H1 (cell line): ENCODE measurements at regions not wholly inside any gene's neighbourhood (a gene's known extent, or its start where the extent isn't known, plus 50 kb on each side); places are given as distances from the start of the nearest gene placed in this dataset.

Source experiments
- CTCF ChIA-PET: fragments of 300-600 bp; sonication (Branson Sonifier 250); formaldehyde crosslinking; loops from one replicate; lab custom pipeline; 2021; ENCODE audit not compliant: partially characterized antibody; lab: Charles Lee
- POLR2A ChIA-PET: fragments of 300-600 bp; sonication (Branson Sonifier 250); formaldehyde crosslinking; loops from one replicate; lab custom pipeline; 2021; ENCODE audit warnings: inconsistent platforms; ENCODE audit not compliant: partially characterized antibody; lab: Charles Lee
- DNase-seq, 2 experiments: peaks; one replicate each; pipeline versions ENCODE4 v3.0.0 to v3.0.0-alpha.2; 2010 to 2022; ENCODE audit warnings: low spot score in 2 of 2, low read depth in 1 of 2, mixed read lengths in 1 of 2
- FAIRE-seq: peaks from 2 replicates; lab custom pipeline; 2011; peaks lifted over from hg19 to GRCh38; lab: Jason Lieb, UNC
- H2AFZ ChIP-seq: 2 replicates; pipeline ENCODE4 v1.8.1; 2012; ENCODE audit warnings: low read length, inconsistent platforms
- H2AK5ac ChIP-seq: 2 replicates; pipeline ENCODE4 v1.6.1; 2013; ENCODE audit warnings: low read depth, low read length
- H2BK120ac ChIP-seq: replicated peaks from 2 replicates; pipeline ENCODE3; 2013; ENCODE audit warnings: low read depth, low read length, inconsistent platforms
- H2BK12ac ChIP-seq: 2 replicates; pipeline ENCODE4 v1.6.1; 2013; ENCODE audit warnings: low read depth, low read length
- H2BK15ac ChIP-seq: 2 replicates; pipeline ENCODE4 v1.6.1; 2013; ENCODE audit warnings: low read length
- H2BK20ac ChIP-seq: 2 replicates; pipeline ENCODE4 v1.6.1; 2013; ENCODE audit warnings: low read length
- H2BK5ac ChIP-seq: 2 replicates; pipeline ENCODE4 v1.6.1; 2013; ENCODE audit warnings: low read depth, low read length
- H3K14ac ChIP-seq: 2 replicates; pipeline ENCODE4 v1.6.1; 2013; ENCODE audit warnings: inconsistent platforms; ENCODE audit not compliant: insufficient read length
- H3K18ac ChIP-seq: 2 replicates; pipeline ENCODE4 v1.6.1; 2013; ENCODE audit warnings: low read length; ENCODE audit errors: extremely low read depth
- H3K23ac ChIP-seq: 2 replicates; pipeline ENCODE4 v1.6.1; 2013; ENCODE audit warnings: inconsistent platforms; ENCODE audit not compliant: insufficient read length
- H3K23me2 ChIP-seq: 2 replicates; pipeline ENCODE4 v1.6.1; 2013; ENCODE audit warnings: low read depth, low read length
- H3K27ac ChIP-seq: 2 replicates; pipeline ENCODE4 v1.6.1; 2011; ENCODE audit warnings: low read depth, low read length, inconsistent platforms
- H3K27me3 ChIP-seq, 4 experiments: replicated peaks in 1 of 4; 1 replicate in 1 of 4; 2 replicates in 3 of 4; pipeline versions ENCODE4 v1.6.1 to v1.8.1; 2011 to 2013; ENCODE audit warnings: low read length in 3 of 4, mild to moderate bottlenecking in 3 of 4, inconsistent platforms in 2 of 4, mixed read lengths in 2 of 4, moderate library complexity in 1 of 4; ENCODE audit not compliant: control insufficient read depth in 3 of 4, insufficient read depth in 3 of 4; ENCODE audit errors: extremely low read depth in 1 of 4
- H3K36me3 ChIP-seq, 4 experiments: 2 replicates each; pipeline versions ENCODE4 v1.6.1 to v1.8.1; 2011 to 2013; ENCODE audit warnings: mild to moderate bottlenecking in 4 of 4, low read length in 3 of 4, moderate library complexity in 2 of 4, control low read depth in 1 of 4, inconsistent platforms in 1 of 4; ENCODE audit not compliant: insufficient read depth in 4 of 4, control insufficient read depth in 2 of 4
- H3K4ac ChIP-seq: replicated peaks from 2 replicates; pipeline ENCODE3; 2013; ENCODE audit warnings: low read length, low read depth, mixed read lengths, inconsistent platforms; ENCODE audit not compliant: insufficient read length
- H3K4me1 ChIP-seq, 4 experiments: replicated peaks in 1 of 4; 1 replicate in 1 of 4; 2 replicates in 3 of 4; pipeline versions ENCODE4 v1.6.1 to v1.8.1; 2011 to 2013; ENCODE audit warnings: low read length in 3 of 4, inconsistent platforms in 2 of 4, mixed read lengths in 1 of 4; ENCODE audit not compliant: insufficient read depth in 4 of 4, control insufficient read depth in 3 of 4
- H3K4me2 ChIP-seq, 2 experiments: 2 replicates each; pipeline versions ENCODE4 v1.6.1 to v1.8.1; 2011 to 2013; ENCODE audit warnings: low read depth in 2 of 2, low read length in 2 of 2, control low read depth in 1 of 2, inconsistent platforms in 1 of 2, mild to moderate bottlenecking in 1 of 2; ENCODE audit not compliant: insufficient read depth in 1 of 2
- H3K4me3 ChIP-seq, 4 experiments: fragments of 200-600, 300-600 bp in 1 of 4; sonication (generic), shearing (Covaris generic), sonication (Bioruptor Twin) in 1 of 4; 2 replicates each; pipeline versions ENCODE4 v1.5.1 to v1.8.1; 2011 to 2016; ENCODE audit warnings: low read length in 4 of 4, low read depth in 3 of 4, control low read depth in 2 of 4, inconsistent platforms in 2 of 4, mild to moderate bottlenecking in 2 of 4, mixed read lengths in 1 of 4, moderate library complexity in 1 of 4; ENCODE audit not compliant: insufficient read depth in 2 of 4; ENCODE audit errors: extremely low read depth in 1 of 4
- H3K56ac ChIP-seq: replicated peaks from 2 replicates; pipeline ENCODE3; 2013; ENCODE audit warnings: low read depth, mild to moderate bottlenecking, mixed read lengths, low read length, inconsistent platforms; ENCODE audit not compliant: insufficient read length
- H3K79me1 ChIP-seq: 2 replicates; pipeline ENCODE4 v1.6.1; 2013; ENCODE audit warnings: low read depth, low read length, control low read depth
- H3K79me2 ChIP-seq, 2 experiments: 2 replicates each; pipeline versions ENCODE4 v1.6.1 to v1.8.1; 2012 to 2013; ENCODE audit warnings: low read length in 2 of 2, mild to moderate bottlenecking in 2 of 2, inconsistent platforms in 1 of 2; ENCODE audit not compliant: insufficient read depth in 2 of 2, control insufficient read depth in 1 of 2
- H3K9ac ChIP-seq, 4 experiments: replicated peaks in 1 of 4; 1 replicate in 1 of 4; 2 replicates in 3 of 4; pipeline versions ENCODE4 v1.6.1 to v1.8.1; 2011 to 2013; ENCODE audit warnings: low read depth in 3 of 4, low read length in 3 of 4, control low read depth in 2 of 4, mild to moderate bottlenecking in 2 of 4, moderate library complexity in 2 of 4, inconsistent platforms in 1 of 4; ENCODE audit errors: extremely low read depth in 1 of 4
- H3K9me3 ChIP-seq, 2 experiments: 2 replicates each; pipeline versions ENCODE4 v1.6.1 to v1.8.1; 2012 to 2013; ENCODE audit warnings: mild to moderate bottlenecking in 2 of 2, moderate library complexity in 2 of 2, control low read depth in 1 of 2, inconsistent platforms in 1 of 2, low read depth in 1 of 2, low read length in 1 of 2, mixed read lengths in 1 of 2; ENCODE audit not compliant: insufficient read depth in 2 of 2
- H4K20me1 ChIP-seq, 2 experiments: replicated peaks in 1 of 2; 2 replicates each; pipeline versions ENCODE3 to v1.8.1; 2011 to 2013; ENCODE audit warnings: inconsistent platforms in 2 of 2, low read length in 2 of 2, mild to moderate bottlenecking in 1 of 2; ENCODE audit not compliant: insufficient read depth in 2 of 2, control insufficient read depth in 1 of 2
- H4K5ac ChIP-seq: 2 replicates; pipeline ENCODE4 v1.6.1; 2013; ENCODE audit warnings: low read length, low read depth, mixed read lengths, inconsistent platforms; ENCODE audit not compliant: insufficient read length
- H4K8ac ChIP-seq: 2 replicates; pipeline ENCODE4 v1.8.0; 2013; ENCODE audit warnings: mild to moderate bottlenecking, moderate library complexity, low read length, inconsistent platforms; ENCODE audit not compliant: insufficient read depth; ENCODE audit errors: extremely low read depth
- H4K91ac ChIP-seq: replicated peaks from 2 replicates; pipeline ENCODE3; 2013; ENCODE audit warnings: low read length, mixed read lengths, inconsistent platforms; ENCODE audit not compliant: insufficient read length
- CREB1 ChIP-seq: IDR thresholded peaks from 2 replicates; pipeline ENCODE4 v1.6.1; 2012; ENCODE audit warnings: inconsistent platforms
- SIX5 ChIP-seq: IDR thresholded peaks from 2 replicates; pipeline ENCODE4 v1.6.1; 2011; ENCODE audit warnings: mild to moderate bottlenecking, low read depth, low read length
- TEAD4 ChIP-seq: IDR thresholded peaks from 2 replicates; pipeline ENCODE4 v1.6.1; 2012; ENCODE audit warnings: low read depth, low read length, inconsistent platforms, mixed read lengths
- WGBS, 2 experiments: shearing (Covaris generic) in 1 of 2; methylation state at CpG; one replicate each; pipeline versions ENCODE4 v1.1.6 to v1.1.7; 2013 to 2015; ENCODE audit warnings: low lambda C conversion rate in 2 of 2, mixed read lengths in 2 of 2, inconsistent platforms in 1 of 2, low coverage in 1 of 2, missing lambda C conversion rate in 1 of 2; ENCODE audit not compliant: insufficient replicate concordance in 2 of 2, insufficient coverage in 1 of 2, insufficient read length in 1 of 2; ENCODE audit errors: extremely low coverage in 1 of 2, missing lambda C conversion rate in 1 of 2; 5-methylcytosine and 5-hydroxymethylcytosine counted together

- TF ChIP-seq SIX5 (no peak), CREB1 (peak; percentile 44; the same call in 1 of the 2 replicates), TEAD4 (no peak)
- H2BK15ac ChIP-seq, result no peak overlapping the region
- no peaks in the 10 kb centered on the region for H3K4me1 ChIP-seq
- no peak overlapping the region for H2BK12ac ChIP-seq
- H3K27me3 ChIP-seq, result no peaks in the 10 kb centered on the region; a peak in 1 of 7 replicates
- H3K56ac ChIP-seq, result no peak overlapping the region
- ChIA-PET POLR2A (interaction anchor here (0.8 kb wide), 1 partner anchor 26 kb away, joined by 4 read pairs; no protein-coding TSS in a partner anchor), CTCF (interaction anchor here (0.6 to 2.0 kb wide), 5 partner anchors 13 to 596 kb away, joined by 3 to 6 read pairs (median 3); no protein-coding TSS in a partner anchor)
- H4K91ac ChIP-seq, result no peak overlapping the region
- no peak for FAIRE-seq
- H4K5ac ChIP-seq, result no peak overlapping the region
- no peaks in the 10 kb centered on the region for H3K79me1 ChIP-seq
- H2AFZ ChIP-seq, result peak overlapping the region; percentile 30; the same call in 1 of the 2 replicates
- H3K4me2 ChIP-seq, result no peak overlapping the region
- H3K4ac ChIP-seq, result no peak overlapping the region
- no peak overlapping the region for H3K23ac ChIP-seq
- no peak overlapping the region for H2BK5ac ChIP-seq
- H4K8ac ChIP-seq, result no peak overlapping the region
- no peak overlapping the region for H3K14ac ChIP-seq
- H3K79me2 ChIP-seq, result no peaks in the 10 kb centered on the region
- H3K27ac ChIP-seq, result no peak overlapping the region
- no peak overlapping the region for H2BK120ac ChIP-seq
- no peaks in the 10 kb centered on the region for H3K36me3 ChIP-seq
- no peak overlapping the region for H3K4me3 ChIP-seq
- no peak overlapping the region for H3K18ac ChIP-seq
- no peaks in the 10 kb centered on the region for H4K20me1 ChIP-seq
- H3K9ac ChIP-seq, result no peak overlapping the region
- no peak overlapping the region for H2AK5ac ChIP-seq
- no peaks in the 10 kb centered on the region for H3K23me2 ChIP-seq
- WGBS, 2 experiments, result 88% methylated on average over 7 of the region's 7 CpGs; no CpG with 5 or more reads in 1 of the 2 experiments
- no peak overlapping the region for H2BK20ac ChIP-seq
- no peak for DNase-seq
- H3K9me3 ChIP-seq, result no peaks in the 10 kb centered on the region
Measured at GRCh38 chr1:235050911-235051360, 77.7 kb downstream of the TOMM20 start.
